Bronchial epithelial cell (primary cell): ENCODE measurements at regions not wholly inside any gene's neighbourhood (a gene's known extent, or its start where the extent isn't known, plus 50 kb on each side); places are given as distances from the start of the nearest gene placed in this dataset.

Source experiments
- DNase-seq: peaks from one replicate; pipeline ENCODE4 v3.0.0-alpha.2; 2010; ENCODE audit warnings: low read depth
- FAIRE-seq: peaks from 2 replicates; lab custom pipeline; 2011; peaks lifted over from hg19 to GRCh38; lab: Jason Lieb, UNC
- H3K27me3 ChIP-seq: 2 replicates; pipeline ENCODE4 v1.5.1; 2011; ENCODE audit warnings: low read length; ENCODE audit not compliant: control insufficient read depth, insufficient read depth
- H3K36me3 ChIP-seq: 2 replicates; pipeline ENCODE4 v1.5.1; 2011; ENCODE audit warnings: low read length; ENCODE audit not compliant: control insufficient read depth, insufficient read depth
- H3K4me3 ChIP-seq: 2 replicates; pipeline ENCODE4 v1.5.1; 2011; ENCODE audit warnings: mild to moderate bottlenecking, low read depth, low read length, control low read depth
- TF ChIP-seq, protein P1 (sequence below): IDR thresholded peaks from 2 replicates; pipeline ENCODE4 v1.5.1; 2011; ENCODE audit warnings: mild to moderate bottlenecking, moderate library complexity, low read length, control low read depth, inconsistent platforms; ENCODE audit not compliant: insufficient read depth, severe bottlenecking

DNA sequence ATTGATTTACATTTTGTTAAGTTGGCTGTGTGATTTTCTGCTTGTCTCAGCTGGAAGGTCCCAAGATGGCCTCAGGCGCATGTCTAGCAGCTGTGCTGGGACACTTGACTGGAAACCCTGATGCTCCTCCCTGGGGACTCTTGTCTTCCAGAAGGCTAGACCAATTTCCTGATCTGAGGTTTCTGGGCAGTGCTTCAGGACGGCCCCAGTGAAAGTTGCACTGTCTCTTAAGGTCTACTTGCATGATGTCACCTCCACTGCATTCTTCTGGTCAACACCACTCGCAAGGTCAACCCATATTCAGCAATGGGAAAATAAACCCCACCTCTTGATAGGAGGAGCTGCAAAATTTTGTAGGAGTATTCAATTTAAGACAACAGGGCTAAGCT lies 116.0 kb downstream of the SALL1 start:
- H3K36me3 ChIP-seq: no peaks in the 10 kb centered on the region
- H3K4me3 ChIP-seq: no peak overlapping the region
- TF ChIP-seq, protein P1, sequence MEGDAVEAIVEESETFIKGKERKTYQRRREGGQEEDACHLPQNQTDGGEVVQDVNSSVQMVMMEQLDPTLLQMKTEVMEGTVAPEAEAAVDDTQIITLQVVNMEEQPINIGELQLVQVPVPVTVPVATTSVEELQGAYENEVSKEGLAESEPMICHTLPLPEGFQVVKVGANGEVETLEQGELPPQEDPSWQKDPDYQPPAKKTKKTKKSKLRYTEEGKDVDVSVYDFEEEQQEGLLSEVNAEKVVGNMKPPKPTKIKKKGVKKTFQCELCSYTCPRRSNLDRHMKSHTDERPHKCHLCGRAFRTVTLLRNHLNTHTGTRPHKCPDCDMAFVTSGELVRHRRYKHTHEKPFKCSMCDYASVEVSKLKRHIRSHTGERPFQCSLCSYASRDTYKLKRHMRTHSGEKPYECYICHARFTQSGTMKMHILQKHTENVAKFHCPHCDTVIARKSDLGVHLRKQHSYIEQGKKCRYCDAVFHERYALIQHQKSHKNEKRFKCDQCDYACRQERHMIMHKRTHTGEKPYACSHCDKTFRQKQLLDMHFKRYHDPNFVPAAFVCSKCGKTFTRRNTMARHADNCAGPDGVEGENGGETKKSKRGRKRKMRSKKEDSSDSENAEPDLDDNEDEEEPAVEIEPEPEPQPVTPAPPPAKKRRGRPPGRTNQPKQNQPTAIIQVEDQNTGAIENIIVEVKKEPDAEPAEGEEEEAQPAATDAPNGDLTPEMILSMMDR: no peak
- DNase-seq: no peak
- no peaks in the 10 kb centered on the region for H3K27me3 ChIP-seq
- FAIRE-seq: no peak

DNA sequence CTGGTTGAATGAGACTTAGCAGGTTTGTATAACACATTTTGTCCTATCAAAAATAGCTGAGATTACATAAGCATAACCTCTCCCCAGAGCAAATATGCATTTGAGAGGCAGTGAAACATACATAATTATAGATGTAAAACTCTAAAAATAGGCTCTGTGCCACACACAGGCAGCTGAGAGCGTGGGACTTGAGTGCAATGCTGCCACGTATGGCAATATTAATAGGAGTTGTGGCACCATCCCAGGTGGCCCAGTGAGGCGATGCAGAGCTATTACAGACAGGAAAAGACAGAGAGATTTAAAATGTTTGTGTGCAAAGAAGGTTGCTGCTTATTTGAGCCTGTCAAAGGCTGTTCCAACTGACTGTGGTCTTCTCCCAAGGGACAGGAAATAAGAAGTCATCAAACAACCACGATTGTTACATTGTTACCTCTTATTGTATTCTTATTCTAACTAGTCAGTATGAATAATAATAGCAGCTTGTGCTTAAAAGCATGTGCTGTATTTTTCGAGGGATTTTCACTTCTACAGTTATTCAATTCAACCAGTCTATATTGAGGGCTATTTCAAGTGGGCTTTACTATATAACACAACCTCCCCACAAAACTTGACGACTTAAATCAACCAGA lies 116.5 kb downstream of the SALL1 start:
- DNase-seq: no peak
- no peak overlapping the region for H3K4me3 ChIP-seq
- TF ChIP-seq, protein P1: no peak
- FAIRE-seq: no peak
- H3K27me3 ChIP-seq: no peaks in the 10 kb centered on the region
- no peaks in the 10 kb centered on the region for H3K36me3 ChIP-seq

DNA sequence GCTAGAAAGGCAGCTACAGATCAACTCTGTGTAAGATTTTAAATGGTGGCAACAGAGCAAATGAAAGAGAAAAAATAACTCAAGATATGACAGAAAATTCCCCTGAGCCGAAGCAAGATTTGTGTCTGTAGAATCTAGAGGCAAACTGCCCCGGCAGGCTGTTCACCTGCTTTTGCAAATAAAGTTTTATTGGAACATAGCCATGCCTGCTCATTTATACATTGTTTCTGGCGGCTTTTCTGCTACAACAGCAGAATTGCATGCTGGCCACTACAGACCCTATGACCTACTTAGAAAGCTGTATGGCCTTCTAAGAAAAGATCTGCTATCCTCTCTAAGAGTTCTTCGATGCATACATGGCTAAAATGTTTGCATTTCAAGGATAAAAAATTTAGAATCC lies 119.5 kb downstream of the SALL1 start:
- Histone ChIP-seq H3K4me3 (no peak overlapping the region), H3K36me3 (no peaks in the 10 kb centered on the region), H3K27me3 (no peaks in the 10 kb centered on the region)
- DNase-seq (no peak), FAIRE-seq (no peak)
- TF ChIP-seq, protein P1: no peak

DNA sequence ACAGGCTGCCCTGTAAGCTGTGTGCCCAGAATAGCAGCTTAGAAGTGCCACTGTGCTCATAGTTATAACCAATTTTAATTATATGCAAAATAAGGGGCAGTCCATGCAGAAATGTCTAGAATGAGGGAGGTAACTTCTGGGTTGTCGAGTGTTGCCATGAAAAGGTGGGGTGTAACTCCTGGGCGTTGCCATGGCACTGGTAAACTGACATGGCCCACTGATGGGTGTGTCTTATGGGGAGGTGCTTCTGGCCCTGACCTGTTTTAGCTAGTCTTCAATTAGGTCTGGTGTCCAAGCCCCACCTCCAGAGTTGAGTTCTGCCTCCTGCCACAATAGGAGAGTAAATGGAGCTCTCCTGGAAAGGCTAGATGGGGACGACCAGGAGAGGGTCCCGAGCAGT lies 120.6 kb downstream of the SALL1 start:
- TF ChIP-seq, protein P1: no peak
- no peak for FAIRE-seq
- H3K4me3 ChIP-seq: no peak overlapping the region

DNA sequence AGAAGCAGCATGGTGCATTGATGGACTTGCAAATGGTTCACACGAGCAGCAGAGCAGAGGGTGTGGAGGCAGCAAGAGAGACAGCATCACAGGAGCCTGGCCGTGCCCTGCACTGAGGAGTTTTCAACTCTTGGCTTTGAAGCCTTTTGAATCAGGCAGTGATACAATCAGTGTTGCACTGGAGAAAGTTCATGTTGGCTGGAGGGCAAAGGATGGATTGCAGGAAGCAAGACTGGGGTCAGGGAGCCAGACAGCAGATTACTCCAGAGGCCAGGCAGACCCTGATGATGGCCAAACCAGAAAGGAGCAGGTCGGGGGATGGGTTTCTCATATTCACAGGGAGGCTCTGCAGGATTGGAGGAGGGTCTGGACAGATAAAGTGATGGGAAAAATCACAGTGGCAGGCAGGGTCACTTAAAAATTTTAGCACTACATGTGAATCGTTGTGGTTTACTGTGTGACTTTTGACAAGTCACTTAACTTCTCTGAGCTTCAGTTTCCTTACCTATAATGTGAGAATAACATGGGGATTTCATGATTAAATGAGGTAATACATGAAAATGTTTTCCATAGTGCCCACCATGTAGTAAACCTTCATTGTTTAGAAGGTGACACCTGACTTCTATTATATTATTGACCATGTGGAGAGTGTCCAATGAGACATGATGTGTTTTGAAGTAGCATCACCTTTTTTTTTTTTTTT lies 125.3 kb downstream of the SALL1 start:
- Histone ChIP-seq H3K27me3 (no peaks in the 10 kb centered on the region), H3K36me3 (no peaks in the 10 kb centered on the region), H3K4me3 (no peak overlapping the region)
- no peak for FAIRE-seq
- TF ChIP-seq, protein P1: no peak
- DNase-seq: no peak

More for the DNA sequence above, 120.6 kb downstream of the SALL1 start:
- DNase-seq: no peak
- H3K27me3 ChIP-seq: no peaks in the 10 kb centered on the region
- no peaks in the 10 kb centered on the region for H3K36me3 ChIP-seq
